Uterus (tissue), 2 donors: ENCODE measurements at regions not wholly inside any gene's neighbourhood (a gene's known extent, or its start where the extent isn't known, plus 50 kb on each side); places are given as distances from the start of the nearest gene placed in this dataset.

Experiments
- POLR2A ChIP-seq, 2 donors: fragments of 450-650 bp; IDR thresholded peaks; one replicate each; pipeline ENCODE4 v1.6.1; 2016; ENCODE audit warnings: antibody characterized with exemption in 2 of 2, mild to moderate bottlenecking in 1 of 2, moderate library complexity in 1 of 2
- TF ChIP-seq, protein P1 (sequence below), 4 experiments: fragments of 200-600 bp in 2 of 4; fragments of 450-650 bp in 2 of 4; sonication (generic) in 2 of 4; IDR thresholded peaks; one replicate each; pipeline ENCODE4 v1.5.1; 2016 to 2019; ENCODE audit warnings: antibody characterized with exemption in 4 of 4, mild to moderate bottlenecking in 2 of 4, moderate library complexity in 1 of 4

DNA sequence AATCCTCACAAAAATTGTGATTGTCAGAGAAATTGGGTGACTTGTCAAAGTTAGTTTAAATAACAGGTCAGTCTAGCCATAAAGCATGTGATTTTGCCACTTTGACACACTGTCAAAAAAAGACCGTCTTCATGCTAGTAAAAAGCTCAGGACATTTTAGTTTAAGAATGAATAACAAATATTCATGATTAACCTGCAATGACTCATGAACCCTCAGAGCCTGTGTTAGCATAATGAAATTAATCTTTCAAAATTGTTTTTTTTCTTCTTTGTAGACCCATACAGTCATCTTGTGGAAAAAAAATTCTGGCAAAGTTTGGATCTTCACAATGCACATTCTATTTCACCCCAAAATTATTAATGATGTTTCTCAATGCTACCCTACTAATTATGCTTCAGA lies 255.2 kb upstream of the POT1 start:
- TF ChIP-seq, protein P1, sequence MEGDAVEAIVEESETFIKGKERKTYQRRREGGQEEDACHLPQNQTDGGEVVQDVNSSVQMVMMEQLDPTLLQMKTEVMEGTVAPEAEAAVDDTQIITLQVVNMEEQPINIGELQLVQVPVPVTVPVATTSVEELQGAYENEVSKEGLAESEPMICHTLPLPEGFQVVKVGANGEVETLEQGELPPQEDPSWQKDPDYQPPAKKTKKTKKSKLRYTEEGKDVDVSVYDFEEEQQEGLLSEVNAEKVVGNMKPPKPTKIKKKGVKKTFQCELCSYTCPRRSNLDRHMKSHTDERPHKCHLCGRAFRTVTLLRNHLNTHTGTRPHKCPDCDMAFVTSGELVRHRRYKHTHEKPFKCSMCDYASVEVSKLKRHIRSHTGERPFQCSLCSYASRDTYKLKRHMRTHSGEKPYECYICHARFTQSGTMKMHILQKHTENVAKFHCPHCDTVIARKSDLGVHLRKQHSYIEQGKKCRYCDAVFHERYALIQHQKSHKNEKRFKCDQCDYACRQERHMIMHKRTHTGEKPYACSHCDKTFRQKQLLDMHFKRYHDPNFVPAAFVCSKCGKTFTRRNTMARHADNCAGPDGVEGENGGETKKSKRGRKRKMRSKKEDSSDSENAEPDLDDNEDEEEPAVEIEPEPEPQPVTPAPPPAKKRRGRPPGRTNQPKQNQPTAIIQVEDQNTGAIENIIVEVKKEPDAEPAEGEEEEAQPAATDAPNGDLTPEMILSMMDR (IDR thresholded peaks at IDR 0.05): no peak
- no peak for TF ChIP-seq POLR2A (IDR thresholded peaks at IDR 0.05)
